GM23338 (cell line): ENCODE measurements at regions not wholly inside any gene's neighbourhood (a gene's known extent, or its start where the extent isn't known, plus 50 kb on each side); places are given as distances from the start of the nearest gene placed in this dataset.

Experiments used
- ATAC-seq: fragments of 200-7000 bp; cut with Tn5 transposase; 3 replicates; pipeline ENCODE4 v1.9.1; 2020
- DNase-seq: peaks from one replicate; pipeline ENCODE4 v3.0.0-alpha.2; 2015; ENCODE audit warnings: low spot score
- H2AFZ ChIP-seq: fragments of 200-600 bp; sonication (generic); 2 replicates; pipeline ENCODE4 v1.8.0; 2016; ENCODE audit warnings: antibody characterized with exemption, mild to moderate bottlenecking, moderate library complexity
- H3F3A ChIP-seq: fragments of 200-600 bp; sonication (generic); replicated peaks from 2 replicates; pipeline ENCODE4 v1.8.0; 2017; ENCODE audit warnings: antibody characterized with exemption, mixed run types, low read depth
- H3K27ac ChIP-seq: fragments of 200-600 bp; sonication (generic); 2 replicates; pipeline ENCODE4 v1.6.1; 2016; ENCODE audit warnings: low read depth
- H3K27me3 ChIP-seq: fragments of 200-600 bp; sonication (generic); 2 replicates; pipeline ENCODE4 v1.8.0; 2016; ENCODE audit warnings: mild to moderate bottlenecking, mixed run types, moderate library complexity; ENCODE audit not compliant: insufficient read depth
- H3K36me3 ChIP-seq: fragments of 200-600 bp; sonication (generic); 2 replicates; pipeline ENCODE4 v1.8.0; 2016; ENCODE audit warnings: mild to moderate bottlenecking; ENCODE audit not compliant: insufficient read depth
- H3K4me1 ChIP-seq: fragments of 200-600 bp; sonication (generic); 2 replicates; pipeline ENCODE4 v1.8.0; 2016; ENCODE audit warnings: mild to moderate bottlenecking, moderate library complexity; ENCODE audit not compliant: insufficient read depth
- H3K4me2 ChIP-seq: fragments of 200-600 bp; sonication (generic); 2 replicates; pipeline ENCODE4 v1.7.1; 2017; ENCODE audit warnings: mixed run types
- H3K4me3 ChIP-seq: fragments of 200-600 bp; sonication (generic); 2 replicates; pipeline ENCODE4 v1.6.1; 2016; ENCODE audit warnings: mixed run types
- H3K79me2 ChIP-seq: fragments of 200-600 bp; sonication (generic); replicated peaks from 2 replicates; pipeline ENCODE4 v1.8.0; 2017; ENCODE audit warnings: mild to moderate bottlenecking; ENCODE audit not compliant: insufficient read depth
- H3K9me2 ChIP-seq: fragments of 200-600 bp; sonication (generic); 2 replicates; pipeline ENCODE4 v1.8.0; 2017; ENCODE audit not compliant: insufficient read depth
- H4K20me1 ChIP-seq: fragments of 200-600 bp; sonication (generic); replicated peaks from 2 replicates; pipeline ENCODE4 v1.8.0; 2017; ENCODE audit warnings: mild to moderate bottlenecking; ENCODE audit not compliant: insufficient read depth
- H3K27ac Mint-ChIP-seq: 2 replicates; pipeline ENCODE4 v1.8.0; 2020; ENCODE audit warnings: inconsistent platforms, mild to moderate bottlenecking, moderate library complexity, mixed read lengths
- H3K27me3 Mint-ChIP-seq: 3 replicates; pipeline ENCODE4 v1.8.0; 2022; ENCODE audit warnings: low read depth, mild to moderate bottlenecking, moderate library complexity, mixed read lengths, inconsistent platforms; ENCODE audit not compliant: insufficient read depth, poor library complexity
- H3K36me3 Mint-ChIP-seq: 3 replicates; pipeline ENCODE4 v1.8.0; 2021; ENCODE audit warnings: low read depth, mild to moderate bottlenecking, inconsistent platforms, moderate library complexity, mixed read lengths
- H3K4me1 Mint-ChIP-seq: 3 replicates; pipeline ENCODE4 v1.8.0; 2020; ENCODE audit warnings: mild to moderate bottlenecking, inconsistent platforms, mixed read lengths
- H3K4me3 Mint-ChIP-seq: 3 replicates; pipeline ENCODE4 v1.8.0; 2021; ENCODE audit warnings: moderate library complexity, mild to moderate bottlenecking, inconsistent platforms, mixed read lengths
- H3K9me3 Mint-ChIP-seq: 3 replicates; pipeline ENCODE4 v1.8.0; 2020; ENCODE audit warnings: moderate library complexity, mild to moderate bottlenecking, inconsistent platforms, mixed read lengths
- CREB1 ChIP-seq: fragments of 250-450 bp; sonication (Bioruptor Pico); IDR thresholded peaks from 2 replicates; pipeline ENCODE4 v1.5.0; 2020; ENCODE audit warnings: low read depth, mild to moderate bottlenecking, moderate library complexity
- CTCF ChIP-seq, 2 experiments: fragments of 200-600 bp in 1 of 2; sonication (generic) in 1 of 2; conservative IDR thresholded peaks; 2 replicates each; pipeline versions ENCODE4 v1.5.1 to v1.6.1; 2016 to 2017; ENCODE audit warnings: antibody characterized with exemption in 2 of 2, low read depth in 2 of 2, mild to moderate bottlenecking in 2 of 2, moderate library complexity in 1 of 2
- ETS1 ChIP-seq: IDR thresholded peaks from 2 replicates; pipeline ENCODE4 v1.6.1; 2016; ENCODE audit warnings: antibody characterized with exemption
- EZH2 ChIP-seq: fragments of 200-600 bp; sonication (generic); IDR thresholded peaks from one replicate; pipeline ENCODE4 v1.8.0; 2017; ENCODE audit warnings: antibody characterized with exemption, mild to moderate bottlenecking, low read depth; ENCODE audit not compliant: unreplicated experiment
- EZH2phosphoT487 ChIP-seq: fragments of 200-600 bp; sonication (generic); IDR thresholded peaks from one replicate; pipeline ENCODE4 v1.8.1; 2018; ENCODE audit warnings: antibody characterized with exemption; ENCODE audit not compliant: unreplicated experiment
- JUNB ChIP-seq: IDR thresholded peaks from one replicate; pipeline ENCODE4 v1.6.1; 2016; ENCODE audit warnings: antibody characterized with exemption; ENCODE audit not compliant: unreplicated experiment
- NANOG ChIP-seq: IDR thresholded peaks from 2 replicates; pipeline ENCODE4 v1.6.1; 2016; ENCODE audit warnings: antibody characterized with exemption, borderline replicate concordance
- POLR2AphosphoS5 ChIP-seq: IDR thresholded peaks from 2 replicates; pipeline ENCODE4 v1.6.1; 2016; ENCODE audit warnings: antibody characterized with exemption, low read depth
- REST ChIP-seq: IDR thresholded peaks from one replicate; pipeline ENCODE4 v1.6.1; 2018; ENCODE audit warnings: antibody characterized with exemption; ENCODE audit not compliant: unreplicated experiment
- STAT1 ChIP-seq: IDR thresholded peaks from one replicate; pipeline ENCODE4 v1.6.1; 2016; ENCODE audit warnings: antibody characterized with exemption; ENCODE audit not compliant: unreplicated experiment
- ZNF114 ChIP-seq: fragments of 250-450 bp; sonication (Bioruptor Pico); IDR thresholded peaks from 2 replicates; pipeline ENCODE4 v1.5.0; 2020; ENCODE audit warnings: mild to moderate bottlenecking, moderate library complexity
- ZNF331 ChIP-seq: fragments of 250-450 bp; sonication (Bioruptor Pico); IDR thresholded peaks from 2 replicates; pipeline ENCODE4 v1.5.0; 2020; ENCODE audit warnings: low read depth, mild to moderate bottlenecking, moderate library complexity
- ZNF462 ChIP-seq: fragments of 250-450 bp; sonication (Bioruptor Pico); IDR thresholded peaks from 2 replicates; pipeline ENCODE4 v1.5.0; 2020; ENCODE audit warnings: mild to moderate bottlenecking, moderate library complexity

GRCh38 chrY:20470140-20470539, 105.4 kb upstream of the EIF1AY start:
- Histone ChIP-seq H3F3A (no peaks in the 10 kb centered on the region), H3K4me1 (no peaks in the 10 kb centered on the region), H3K27ac (no peak overlapping the region), H3K4me3 (no peak overlapping the region), H2AFZ (no peak overlapping the region), H3K36me3 (no peaks in the 10 kb centered on the region), H3K27me3 (no peaks in the 10 kb centered on the region), H3K4me2 (no peak overlapping the region), H3K9me2 (no peaks in the 10 kb centered on the region), H4K20me1 (no peaks in the 10 kb centered on the region), H3K79me2 (no peaks in the 10 kb centered on the region)
- no peaks in the 10 kb centered on the region for H3K4me1 Mint-ChIP-seq
- TF ChIP-seq STAT1 (no peak), CREB1 (CRISPR knock-in tag) (no peak), JUNB (no peak), ZNF462 (CRISPR knock-in tag) (no peak), CTCF (conservative IDR thresholded peaks at IDR 0.05; ENCODE audit: low read depth in 2 of 2) (no peak), ETS1 (no peak), NANOG (no peak), REST (no peak), ZNF331 (CRISPR knock-in tag) (no peak), EZH2phosphoT487 (no peak), POLR2AphosphoS5 (no peak), ZNF114 (no peak), EZH2 (no peak)
- DNase-seq (no peak), ATAC-seq (no peak)
- H3K4me3 Mint-ChIP-seq = no peak overlapping the region
- peaks cover 45% of the 10 kb centered on the region for H3K9me3 Mint-ChIP-seq
- H3K36me3 Mint-ChIP-seq = no peaks in the 10 kb centered on the region; the same call in 2 of the 3 replicates
- no peaks in the 10 kb centered on the region for H3K27me3 Mint-ChIP-seq
- H3K27ac Mint-ChIP-seq = no peak overlapping the region
